Mucosa of rectum (tissue), 2 donors: ENCODE measurements at regions not wholly inside any gene's neighbourhood (a gene's known extent, or its start where the extent isn't known, plus 50 kb on each side); places are given as distances from the start of the nearest gene placed in this dataset.

ENCODE experiments used
- H3K27ac ChIP-seq, 2 donors: one replicate each; pipeline ENCODE4 v1.7.0; 2013; ENCODE audit warnings: inconsistent platforms in 2 of 2, low read depth in 2 of 2, low read length in 2 of 2
- H3K27me3 ChIP-seq, 2 donors: one replicate each; pipeline ENCODE4 v1.7.0; 2013; ENCODE audit warnings: low read length in 2 of 2; ENCODE audit not compliant: control insufficient read depth in 2 of 2, insufficient read depth in 2 of 2
- H3K36me3 ChIP-seq, 2 donors: one replicate each; pipeline ENCODE4 v1.7.0; 2013; ENCODE audit warnings: low read length in 2 of 2; ENCODE audit not compliant: control insufficient read depth in 2 of 2, insufficient read depth in 2 of 2
- H3K4me1 ChIP-seq, 2 donors: one replicate each; pipeline ENCODE4 v1.7.0; 2013; ENCODE audit warnings: low read length in 2 of 2, mild to moderate bottlenecking in 1 of 2; ENCODE audit not compliant: control insufficient read depth in 2 of 2, insufficient read depth in 2 of 2
- H3K4me3 ChIP-seq, 2 donors: one replicate each; pipeline ENCODE4 v1.7.0; 2013; ENCODE audit warnings: low read length in 2 of 2
- H3K9ac ChIP-seq, 2 donors: one replicate each; pipeline ENCODE4 v1.7.0; 2013; ENCODE audit warnings: low read length in 2 of 2, low read depth in 1 of 2, mild to moderate bottlenecking in 1 of 2
- H3K9me3 ChIP-seq, 2 donors: one replicate each; pipeline ENCODE4 v1.7.0; 2013; ENCODE audit warnings: low read length in 2 of 2; ENCODE audit not compliant: control insufficient read depth in 2 of 2
- donor health status: healthy.
- donor health status: Normal muscosa, but diverticular disease.

DNA sequence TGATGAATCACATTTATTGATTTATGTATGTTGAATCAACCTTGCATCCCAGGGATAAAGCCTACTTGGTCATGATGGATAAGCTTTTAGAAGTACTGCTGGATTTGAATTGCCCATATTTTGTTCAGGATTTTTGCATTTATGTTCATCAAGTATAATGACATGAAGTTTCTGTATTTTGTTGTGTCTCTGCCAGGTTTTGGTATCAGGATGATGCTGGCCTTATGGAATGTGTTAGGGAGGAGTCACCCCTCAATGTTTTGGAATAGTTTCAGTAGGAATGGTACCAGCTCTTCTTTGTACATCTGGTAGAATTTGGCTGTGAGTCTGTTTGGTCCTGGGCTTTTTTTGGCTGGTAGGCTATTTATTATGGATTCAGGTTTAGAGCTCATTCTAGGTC lies 1643.1 kb upstream of the B3GALT2 start:
- Histone ChIP-seq H3K27me3 (no peaks in the 10 kb centered on the region), H3K36me3 (no peaks in the 10 kb centered on the region), H3K9ac (no peak overlapping the region), H3K4me1 (no peaks in the 10 kb centered on the region), H3K4me3 (no peak overlapping the region), H3K9me3 (no peaks in the 10 kb centered on the region), H3K27ac (no peak overlapping the region)

DNA sequence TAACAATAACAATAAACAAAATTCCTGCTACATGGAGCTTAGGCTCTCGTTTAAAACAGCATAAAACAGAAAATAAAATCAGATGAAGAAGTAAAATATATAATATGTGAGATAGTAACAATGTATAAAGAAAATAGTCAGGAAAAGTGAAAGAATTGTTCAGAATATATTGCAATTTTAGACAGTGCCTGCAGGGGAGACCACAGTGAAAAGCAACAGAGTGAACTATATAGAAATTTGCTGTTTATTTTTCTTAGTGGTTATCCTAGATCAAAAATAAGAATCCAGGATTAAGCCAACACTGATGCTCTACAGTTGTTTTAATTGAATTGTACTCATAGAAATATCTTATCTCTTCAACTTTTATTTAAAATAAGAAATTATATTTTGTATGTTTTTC lies 1639.0 kb upstream of the B3GALT2 start:
- no peak overlapping the region for H3K4me3 ChIP-seq

DNA sequence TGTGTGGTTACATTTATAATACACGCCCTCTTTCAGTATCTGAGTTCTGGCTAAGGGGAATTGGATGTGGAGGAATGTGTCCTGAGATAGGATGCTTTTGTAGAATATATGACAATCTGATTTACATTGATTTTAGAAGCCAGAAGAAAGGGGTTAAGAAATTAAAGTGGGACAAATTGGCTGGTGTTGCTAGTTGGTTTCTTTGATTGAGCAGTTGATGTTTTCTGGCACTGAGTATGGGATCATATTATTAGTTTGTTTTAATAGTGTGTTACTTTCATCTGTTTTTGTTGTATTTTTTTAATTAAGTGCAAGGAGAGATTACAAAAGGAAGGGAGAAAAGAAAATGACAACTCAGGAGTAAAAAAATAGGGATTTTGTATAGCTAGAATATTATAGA lies 1634.7 kb upstream of the B3GALT2 start:
- H3K27me3 ChIP-seq = no peaks in the 10 kb centered on the region
- H3K4me3 ChIP-seq = no peak overlapping the region
- no peaks in the 10 kb centered on the region for H3K9me3 ChIP-seq
- no peak overlapping the region for H3K27ac ChIP-seq
- H3K4me1 ChIP-seq = no peaks in the 10 kb centered on the region
- no peaks in the 10 kb centered on the region for H3K36me3 ChIP-seq
- H3K9ac ChIP-seq = no peak overlapping the region

More for the DNA sequence above, 1639.0 kb upstream of the B3GALT2 start:
- H3K36me3 ChIP-seq = no peaks in the 10 kb centered on the region
- no peaks in the 10 kb centered on the region for H3K4me1 ChIP-seq
- H3K9me3 ChIP-seq = no peaks in the 10 kb centered on the region
- no peaks in the 10 kb centered on the region for H3K27me3 ChIP-seq
- no peak overlapping the region for H3K9ac ChIP-seq
- H3K27ac ChIP-seq = no peak overlapping the region

DNA sequence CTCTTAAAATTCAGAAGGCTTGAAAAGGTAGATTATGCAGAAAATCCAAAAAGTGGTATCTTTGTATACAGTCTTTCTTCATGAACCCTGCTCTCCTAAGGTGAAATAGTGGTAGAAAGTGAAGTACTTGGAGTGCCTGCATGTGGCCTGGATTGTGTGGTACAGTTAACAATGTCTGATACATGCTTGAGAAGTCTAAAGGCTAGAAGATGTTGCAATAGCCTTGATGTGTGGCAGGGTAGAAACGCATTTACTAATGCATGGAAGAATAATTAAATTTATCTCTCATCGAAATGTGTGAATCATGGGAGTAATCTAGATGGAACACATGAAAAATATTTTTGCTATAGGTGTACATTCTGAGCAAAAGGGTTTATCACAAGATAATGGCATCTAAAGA lies 1632.3 kb upstream of the B3GALT2 start:
- H3K27ac ChIP-seq = no peak overlapping the region
- no peaks in the 10 kb centered on the region for H3K9me3 ChIP-seq
- H3K36me3 ChIP-seq = no peaks in the 10 kb centered on the region
- no peaks in the 10 kb centered on the region for H3K27me3 ChIP-seq
- no peak overlapping the region for H3K4me3 ChIP-seq
- H3K9ac ChIP-seq = no peak overlapping the region
- no peaks in the 10 kb centered on the region for H3K4me1 ChIP-seq

DNA sequence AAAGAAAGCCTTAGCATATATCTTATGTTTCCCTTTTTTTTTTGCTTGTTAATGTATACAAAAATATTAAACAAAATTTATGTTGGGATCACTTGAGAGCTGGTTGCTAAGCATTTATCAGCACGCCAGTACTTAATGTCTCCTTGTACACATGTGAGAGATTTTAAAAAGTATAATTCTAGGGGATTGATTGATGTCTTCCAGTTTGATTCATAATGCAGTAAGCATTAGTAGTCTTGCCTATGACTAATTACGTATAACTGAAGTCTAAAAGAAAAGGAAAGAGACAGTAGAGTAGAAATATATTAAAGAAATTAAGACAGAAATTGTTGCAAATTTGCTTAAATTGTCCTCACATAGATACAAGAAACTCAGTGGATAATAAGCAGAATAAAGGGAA lies 1630.4 kb upstream of the B3GALT2 start:
- Histone ChIP-seq H3K36me3 (no peaks in the 10 kb centered on the region), H3K4me1 (no peaks in the 10 kb centered on the region), H3K27ac (no peak overlapping the region), H3K27me3 (no peaks in the 10 kb centered on the region), H3K4me3 (no peak overlapping the region), H3K9me3 (no peaks in the 10 kb centered on the region), H3K9ac (no peak overlapping the region)

DNA sequence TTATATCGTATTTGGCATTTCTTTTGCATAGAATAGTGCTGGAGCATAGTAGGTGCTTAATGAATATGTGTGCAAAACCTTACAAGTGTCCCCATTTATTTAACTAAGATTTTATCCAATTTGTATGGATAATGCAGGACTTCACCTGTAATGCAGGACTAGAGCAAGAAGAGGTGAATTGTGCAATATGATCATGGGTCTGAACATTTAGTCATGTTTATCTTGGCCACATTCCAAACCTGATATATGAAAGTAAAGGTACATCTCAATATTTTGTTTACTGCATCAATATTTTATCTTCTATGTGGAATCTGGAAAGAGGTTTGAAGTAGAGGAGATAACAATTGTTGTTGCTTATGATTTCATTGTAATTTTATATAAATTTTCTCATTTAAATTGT lies 1626.7 kb upstream of the B3GALT2 start:
- no peak overlapping the region for H3K27ac ChIP-seq
- no peaks in the 10 kb centered on the region for H3K36me3 ChIP-seq
- no peaks in the 10 kb centered on the region for H3K4me1 ChIP-seq

DNA sequence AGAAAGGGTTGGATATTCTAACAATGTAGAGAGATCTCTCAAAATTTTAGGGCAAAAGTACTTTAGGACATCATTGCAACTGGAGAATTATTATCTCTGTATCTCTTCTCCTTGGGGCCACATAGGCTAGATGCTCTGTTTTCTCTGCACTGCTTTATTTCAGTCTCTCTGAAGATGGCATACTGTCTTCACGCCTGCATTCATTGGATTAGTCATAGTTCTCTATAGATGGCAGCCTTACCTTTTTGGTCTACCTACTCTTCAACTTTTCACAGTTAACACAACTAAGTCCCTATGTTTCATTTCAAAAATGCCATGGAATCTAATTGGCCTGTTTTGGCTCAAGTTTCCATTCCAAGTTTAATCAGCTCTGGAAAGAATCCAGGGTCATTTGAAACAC lies 1623.3 kb upstream of the B3GALT2 start:
- H3K9me3 ChIP-seq = no peaks in the 10 kb centered on the region
- H3K27ac ChIP-seq = no peak overlapping the region
- no peak overlapping the region for H3K4me3 ChIP-seq
- H3K9ac ChIP-seq = no peak overlapping the region
- H3K27me3 ChIP-seq = no peaks in the 10 kb centered on the region
- no peaks in the 10 kb centered on the region for H3K36me3 ChIP-seq
- no peaks in the 10 kb centered on the region for H3K4me1 ChIP-seq

More for the DNA sequence above, 1626.7 kb upstream of the B3GALT2 start:
- H3K27me3 ChIP-seq = no peaks in the 10 kb centered on the region
- H3K9me3 ChIP-seq = no peaks in the 10 kb centered on the region
- no peak overlapping the region for H3K4me3 ChIP-seq
- no peak overlapping the region for H3K9ac ChIP-seq

DNA sequence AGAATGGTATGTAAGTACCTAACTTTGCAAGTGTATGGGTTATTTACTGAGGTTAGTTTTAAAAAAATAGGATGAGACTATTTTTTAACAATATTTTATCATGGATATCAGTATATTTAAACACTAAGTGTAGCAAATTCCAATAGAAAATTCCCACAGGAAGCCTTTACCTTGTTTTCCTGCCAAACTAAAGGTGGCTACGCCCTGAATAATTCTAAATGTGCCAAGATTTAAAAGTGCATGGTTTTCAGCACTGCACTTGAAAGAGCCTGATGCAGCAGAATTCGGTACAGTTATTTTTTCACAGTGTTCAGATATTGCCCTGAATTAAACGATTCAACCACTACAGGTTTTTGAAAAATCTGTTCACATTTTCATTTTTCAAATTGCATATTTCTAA lies 1622.8 kb upstream of the B3GALT2 start:
- no peaks in the 10 kb centered on the region for H3K9me3 ChIP-seq
- H3K9ac ChIP-seq = no peak overlapping the region
- H3K27ac ChIP-seq = no peak overlapping the region
- no peaks in the 10 kb centered on the region for H3K27me3 ChIP-seq
- no peaks in the 10 kb centered on the region for H3K36me3 ChIP-seq
- no peak overlapping the region for H3K4me3 ChIP-seq
- H3K4me1 ChIP-seq = no peaks in the 10 kb centered on the region

DNA sequence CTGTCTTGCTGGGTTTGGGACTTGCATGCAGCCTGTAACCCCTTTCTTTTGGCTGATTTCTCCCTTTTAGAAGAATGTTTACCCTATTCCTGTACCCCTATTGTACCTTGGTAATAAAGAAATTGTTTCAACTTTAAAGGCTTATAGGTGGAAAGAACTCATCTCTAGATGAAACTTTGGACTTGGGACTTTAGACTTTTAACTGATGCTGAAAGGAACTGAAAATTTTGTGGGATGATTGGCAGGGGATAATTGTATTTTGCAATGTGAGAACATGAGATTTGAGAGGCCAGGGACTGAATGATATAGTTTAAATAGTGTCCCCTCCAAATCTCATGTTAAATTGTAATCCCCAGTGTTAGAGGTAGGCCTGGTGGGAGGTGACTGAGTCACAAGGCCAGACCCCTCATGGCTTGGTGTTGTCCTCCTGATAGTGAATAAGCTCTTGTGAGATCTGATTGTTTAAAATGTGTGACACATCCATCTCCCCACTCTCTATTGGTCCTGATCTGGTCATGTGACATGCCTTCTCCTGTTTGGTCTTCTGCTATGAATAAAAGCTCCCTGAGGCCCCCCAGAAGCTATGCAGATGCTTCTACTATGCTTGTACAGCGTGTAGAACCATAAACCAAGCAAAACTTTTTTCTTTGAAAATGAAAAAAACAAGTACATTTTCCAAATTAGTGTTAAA lies 1621.3 kb upstream of the B3GALT2 start:
- no peaks in the 10 kb centered on the region for H3K27me3 ChIP-seq
- no peak overlapping the region for H3K27ac ChIP-seq

DNA sequence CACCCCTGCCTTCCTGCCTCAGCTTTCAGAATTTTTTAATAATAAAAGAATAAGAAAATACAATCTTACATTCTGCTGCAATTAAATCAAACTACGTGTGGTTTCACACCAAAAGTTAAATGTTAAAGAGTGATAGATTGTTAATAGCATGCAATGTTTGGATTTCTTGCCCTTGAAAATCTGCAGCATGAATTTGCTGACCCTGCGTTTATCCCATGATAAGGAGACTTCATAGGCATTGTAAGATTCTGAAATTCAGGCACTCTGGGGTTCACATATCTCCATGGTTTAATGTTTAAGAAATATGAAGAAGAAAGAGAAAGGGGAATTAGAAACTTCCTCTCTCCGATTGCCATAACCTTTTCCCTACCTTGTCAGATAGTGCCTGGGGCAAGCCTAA lies 1616.2 kb upstream of the B3GALT2 start:
- Histone ChIP-seq H3K27ac (no peak overlapping the region), H3K27me3 (no peaks in the 10 kb centered on the region), H3K9ac (no peak overlapping the region)

More for the DNA sequence above, 1621.3 kb upstream of the B3GALT2 start:
- Histone ChIP-seq H3K36me3 (no peaks in the 10 kb centered on the region), H3K4me3 (no peak overlapping the region), H3K9ac (no peak overlapping the region), H3K4me1 (no peaks in the 10 kb centered on the region), H3K9me3 (no peaks in the 10 kb centered on the region)

More for the DNA sequence above, 1616.2 kb upstream of the B3GALT2 start:
- no peaks in the 10 kb centered on the region for H3K9me3 ChIP-seq
- no peak overlapping the region for H3K4me3 ChIP-seq
- no peaks in the 10 kb centered on the region for H3K4me1 ChIP-seq
- H3K36me3 ChIP-seq = no peaks in the 10 kb centered on the region
